NCI-H2107 treated with DMSO at 0.1 percent for 48 hours (cell line): ENCODE measurements at regions not wholly inside any gene's neighbourhood (a gene's known extent, or its start where the extent isn't known, plus 50 kb on each side); places are given as distances from the start of the nearest gene placed in this dataset.

ENCODE experiments used
- DNase-seq: peaks from one replicate; lab custom pipeline; 2025; ENCODE audit not compliant: unreplicated experiment; lab: John Stamatoyannopoulos, UW

GRCh38 chr7:118075936-118076335 lies 108.0 kb upstream of the LSM8 start:
- DNase-seq, result no peak

GRCh38 chr7:118076564-118076963 lies 107.4 kb upstream of the LSM8 start:
- no peak for DNase-seq

GRCh38 chr7:118078015-118078414 lies 105.9 kb upstream of the LSM8 start:
- DNase-seq, result no peak

GRCh38 chr7:118079369-118079768 lies 104.6 kb upstream of the LSM8 start:
- no peak for DNase-seq

- no peak for DNase-seq
Measured at GRCh38 chr7:118080947-118081346, 103.0 kb upstream of the LSM8 start.

- DNase-seq, result no peak
Measured at GRCh38 chr7:118082506-118082905, 101.5 kb upstream of the LSM8 start.

GRCh38 chr7:118085000-118085399 lies 99.0 kb upstream of the LSM8 start:
- no peak for DNase-seq

GRCh38 chr7:118087126-118087525 lies 96.8 kb upstream of the LSM8 start:
- DNase-seq, result no peak

GRCh38 chr7:118094044-118094443 lies 89.9 kb upstream of the LSM8 start:
- DNase-seq, result no peak

GRCh38 chr7:118104812-118105441 lies 79.0 kb upstream of the LSM8 start:
- DNase-seq, result peak; percentile 3

GRCh38 chr7:118109607-118110006 lies 74.4 kb upstream of the LSM8 start:
- DNase-seq, result no peak

GRCh38 chr7:118110178-118110925 lies 73.6 kb upstream of the LSM8 start:
- DNase-seq, result no peak

- DNase-seq, result no peak
Measured at GRCh38 chr7:118111347-118111746, 72.6 kb upstream of the LSM8 start.

GRCh38 chr7:118114175-118114574 lies 69.8 kb upstream of the LSM8 start:
- DNase-seq, result no peak

- no peak for DNase-seq
Measured at GRCh38 chr7:118129041-118129795, 54.7 kb upstream of the LSM8 start.

- DNase-seq, result no peak
Measured at GRCh38 chr7:118132764-118133163, 51.2 kb upstream of the LSM8 start.
